OCI-LY7 (cell line): ENCODE measurements at regions not wholly inside any gene's neighbourhood (a gene's known extent, or its start where the extent isn't known, plus 50 kb on each side); places are given as distances from the start of the nearest gene placed in this dataset.

Experiments
- BruUV-seq: library from RNA; stranded (reverse); fragments of 400-500 nt; replicated peaks from 2 replicates; lab custom pipeline; 2021; lab: Mats Ljungman, UMichigan
- CTCF ChIA-PET: fragments of 300-600 bp; sonication (Branson Sonifier 250); formaldehyde crosslinking; loops from one replicate; lab custom pipeline; 2022; ENCODE audit warnings: antibody characterized with exemption; ENCODE audit not compliant: unreplicated experiment; lab: Charles Lee
- POLR2A ChIA-PET: fragments of 300-600 bp; sonication (Branson Sonifier 250); formaldehyde crosslinking; loops from one replicate; lab custom pipeline; 2022; ENCODE audit warnings: antibody characterized with exemption; lab: Charles Lee
- DNase-seq: peaks from one replicate; pipeline ENCODE4 v3.0.0-alpha.2; 2015; ENCODE audit warnings: low spot score
- H2AFZ ChIP-seq: fragments of 200-600 bp; sonication (generic), shearing (Covaris generic); 2 replicates; pipeline ENCODE4 v1.6.1; 2014; ENCODE audit warnings: mild to moderate bottlenecking, antibody characterized with exemption, low read length, moderate library complexity
- H3K27ac ChIP-seq: fragments of 200-600 bp; sonication (generic); 2 replicates; pipeline ENCODE4 v1.5.1; 2014; ENCODE audit warnings: mixed run types, low read depth, mild to moderate bottlenecking, moderate library complexity, low read length, inconsistent platforms; ENCODE audit not compliant: poor library complexity, severe bottlenecking
- H3K36me3 ChIP-seq: fragments of 200-600 bp; sonication (generic); 2 replicates; pipeline ENCODE4 v1.6.1; 2014; ENCODE audit warnings: mild to moderate bottlenecking, antibody characterized with exemption, low read length, moderate library complexity, mixed read lengths; ENCODE audit not compliant: insufficient read depth
- H3K4me1 ChIP-seq: fragments of 200-600 bp; sonication (generic); 2 replicates; pipeline ENCODE4 v1.5.1; 2014; ENCODE audit warnings: mild to moderate bottlenecking, low read length; ENCODE audit not compliant: insufficient read depth, poor library complexity, severe bottlenecking
- H3K4me2 ChIP-seq: fragments of 200-600 bp; sonication (generic); 2 replicates; pipeline ENCODE4 v1.6.1; 2014; ENCODE audit warnings: mild to moderate bottlenecking, low read length
- H3K4me3 ChIP-seq: fragments of 200-600 bp; sonication (generic); 2 replicates; pipeline ENCODE4 v1.5.1; 2014; ENCODE audit warnings: mild to moderate bottlenecking, low read depth, low read length; ENCODE audit not compliant: poor library complexity, severe bottlenecking
- H3K79me2 ChIP-seq: fragments of 200-600 bp; sonication (generic); 2 replicates; pipeline ENCODE4 v1.6.1; 2016; ENCODE audit warnings: low read depth, mild to moderate bottlenecking, low read length, moderate library complexity, mixed read lengths; ENCODE audit not compliant: insufficient read depth
- H3K9me2 ChIP-seq: fragments of 200-600 bp; sonication (generic); 2 replicates; pipeline ENCODE4 v1.6.1; 2016; ENCODE audit warnings: mild to moderate bottlenecking, low read length, mixed read lengths; ENCODE audit not compliant: insufficient read depth
- H3K9me3 ChIP-seq: fragments of 200-600 bp; sonication (generic); 2 replicates; pipeline ENCODE4 v1.6.1; 2014; ENCODE audit warnings: mild to moderate bottlenecking, mixed run types, low read length, mixed read lengths
- H4K20me1 ChIP-seq: fragments of 200-600 bp; sonication (generic); 2 replicates; pipeline ENCODE4 v1.6.1; 2014; ENCODE audit warnings: mild to moderate bottlenecking, antibody characterized with exemption, low read length, moderate library complexity, mixed read lengths; ENCODE audit not compliant: insufficient read depth
- EZH2phosphoT487 ChIP-seq: fragments of 200-600 bp; sonication (generic); IDR thresholded peaks from 2 replicates; pipeline ENCODE4 v1.6.1; 2018; ENCODE audit warnings: low read depth, borderline replicate concordance, mild to moderate bottlenecking, mixed run types, antibody characterized with exemption, low read length, moderate library complexity, mixed read lengths
- intact Hi-C: fragments of 100-400 bp; cut with micrococcal nuclease; formaldehyde crosslinking; loops from one replicate; pipeline ENCODE4 v1.10.0; 2022; ENCODE audit not compliant: unreplicated experiment
- TF ChIP-seq, protein P1 (sequence below): fragments of 200-600 bp; sonication (generic); conservative IDR thresholded peaks from 2 replicates; pipeline ENCODE4 v1.5.1; 2014; ENCODE audit warnings: mild to moderate bottlenecking, antibody characterized with exemption, low read length, moderate library complexity, mixed read lengths

DNA sequence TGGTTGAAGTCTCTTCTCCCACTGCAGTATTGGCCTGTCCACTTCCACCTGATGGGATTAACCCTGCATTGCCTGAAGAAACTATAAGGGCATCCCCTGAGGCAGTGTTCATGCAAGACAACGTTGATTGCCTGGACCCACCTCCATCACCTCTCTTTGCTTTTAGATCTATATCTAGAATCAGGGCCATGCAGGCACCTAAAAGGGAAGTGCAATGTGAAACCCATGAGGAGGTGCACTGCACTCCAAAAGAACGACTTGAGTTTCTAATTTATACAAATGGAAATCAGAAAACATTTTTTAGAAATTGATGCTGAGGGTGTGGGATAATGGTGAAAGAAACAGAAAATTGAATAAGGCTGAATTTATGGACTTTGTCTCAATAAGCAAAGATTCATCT, 694.4 kb downstream of the TRAM1L1 start:
- H3K79me2 ChIP-seq: no peaks in the 10 kb centered on the region
- intact Hi-C loops: no loop called here
- H3K9me2 ChIP-seq: no peaks in the 10 kb centered on the region
- H3K4me3 ChIP-seq: no peak overlapping the region
- no peak overlapping the region for H3K27ac ChIP-seq
- no peaks in the 10 kb centered on the region for H3K4me1 ChIP-seq
- DNase-seq: no peak
- no peaks in the 10 kb centered on the region for H3K9me3 ChIP-seq
- no peaks in the 10 kb centered on the region for H3K36me3 ChIP-seq
- ChIA-PET POLR2A (no interaction called here), CTCF (no interaction called here)
- no peak overlapping the region for H2AFZ ChIP-seq
- BruUV-seq: no TSS peak
- no peak overlapping the region for H3K4me2 ChIP-seq
- no peaks in the 10 kb centered on the region for H4K20me1 ChIP-seq
- TF ChIP-seq EZH2phosphoT487: no peak
- TF ChIP-seq, protein P1, sequence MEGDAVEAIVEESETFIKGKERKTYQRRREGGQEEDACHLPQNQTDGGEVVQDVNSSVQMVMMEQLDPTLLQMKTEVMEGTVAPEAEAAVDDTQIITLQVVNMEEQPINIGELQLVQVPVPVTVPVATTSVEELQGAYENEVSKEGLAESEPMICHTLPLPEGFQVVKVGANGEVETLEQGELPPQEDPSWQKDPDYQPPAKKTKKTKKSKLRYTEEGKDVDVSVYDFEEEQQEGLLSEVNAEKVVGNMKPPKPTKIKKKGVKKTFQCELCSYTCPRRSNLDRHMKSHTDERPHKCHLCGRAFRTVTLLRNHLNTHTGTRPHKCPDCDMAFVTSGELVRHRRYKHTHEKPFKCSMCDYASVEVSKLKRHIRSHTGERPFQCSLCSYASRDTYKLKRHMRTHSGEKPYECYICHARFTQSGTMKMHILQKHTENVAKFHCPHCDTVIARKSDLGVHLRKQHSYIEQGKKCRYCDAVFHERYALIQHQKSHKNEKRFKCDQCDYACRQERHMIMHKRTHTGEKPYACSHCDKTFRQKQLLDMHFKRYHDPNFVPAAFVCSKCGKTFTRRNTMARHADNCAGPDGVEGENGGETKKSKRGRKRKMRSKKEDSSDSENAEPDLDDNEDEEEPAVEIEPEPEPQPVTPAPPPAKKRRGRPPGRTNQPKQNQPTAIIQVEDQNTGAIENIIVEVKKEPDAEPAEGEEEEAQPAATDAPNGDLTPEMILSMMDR: no peak

DNA sequence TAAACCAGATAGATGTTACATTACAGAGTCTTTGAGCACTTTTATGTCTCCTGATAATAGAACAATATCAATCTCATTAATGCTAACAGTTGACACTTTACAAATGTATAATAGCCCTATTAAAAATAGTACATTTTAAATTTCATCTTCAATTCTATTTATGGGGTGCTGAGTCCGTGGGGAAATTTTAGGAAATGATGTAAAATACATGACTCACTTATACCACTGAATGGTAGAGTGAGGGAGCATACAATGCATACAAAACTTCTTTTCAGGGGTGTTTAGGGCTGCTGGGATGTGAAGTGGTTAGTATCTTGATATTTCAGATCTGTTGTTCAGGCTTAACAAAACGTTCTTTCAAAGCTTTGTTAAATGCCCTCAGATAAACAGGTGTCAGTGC, 696.2 kb downstream of the TRAM1L1 start:
- POLR2A ChIA-PET: no interaction called here
- no peak for DNase-seq
- no peaks in the 10 kb centered on the region for H4K20me1 ChIP-seq
- CTCF ChIA-PET: no interaction called here
- H3K27ac ChIP-seq: no peak overlapping the region
- no peaks in the 10 kb centered on the region for H3K36me3 ChIP-seq
- H3K79me2 ChIP-seq: no peaks in the 10 kb centered on the region
- intact Hi-C loops: no loop called here
- H3K4me2 ChIP-seq: no peak overlapping the region
- no peak overlapping the region for H3K4me3 ChIP-seq
- no peaks in the 10 kb centered on the region for H3K9me3 ChIP-seq
- no peaks in the 10 kb centered on the region for H3K4me1 ChIP-seq
- TF ChIP-seq EZH2phosphoT487: no peak
- TF ChIP-seq, protein P1: no peak
- H2AFZ ChIP-seq: no peak overlapping the region
- no TSS peak for BruUV-seq
- no peaks in the 10 kb centered on the region for H3K9me2 ChIP-seq

DNA sequence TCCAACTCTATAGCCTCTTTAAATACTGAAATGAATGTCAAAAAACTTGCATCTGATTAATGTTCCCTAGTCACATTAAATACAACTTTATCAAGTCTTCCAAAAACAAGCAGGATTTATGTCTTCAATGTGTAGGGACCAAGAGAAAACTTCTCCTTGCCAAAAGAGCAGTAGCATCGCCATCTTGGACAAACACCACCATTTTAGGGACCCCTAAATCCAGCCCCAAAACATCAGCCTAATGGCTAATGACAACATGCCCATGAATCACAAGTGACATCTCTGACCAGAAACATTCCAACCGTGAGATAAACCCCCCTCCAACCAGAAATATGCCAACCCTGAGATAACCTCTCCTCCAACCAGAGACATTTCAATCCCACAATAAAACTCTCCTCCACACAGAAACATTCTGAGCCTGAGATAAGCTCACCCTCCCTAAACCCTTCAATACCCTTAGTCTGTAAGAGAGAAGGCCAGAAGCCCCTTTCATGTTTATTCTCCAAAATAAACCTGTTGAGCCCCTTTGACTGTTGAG, 697.4 kb downstream of the TRAM1L1 start:
- intact Hi-C loops: no loop called here
- no TSS peak for BruUV-seq

More for the DNA sequence above, 697.4 kb downstream of the TRAM1L1 start:
- ChIA-PET POLR2A (no interaction called here), CTCF (no interaction called here)
- H3K9me2 ChIP-seq: no peaks in the 10 kb centered on the region
- no peaks in the 10 kb centered on the region for H3K9me3 ChIP-seq
- H3K79me2 ChIP-seq: no peaks in the 10 kb centered on the region
- no peak overlapping the region for H3K4me3 ChIP-seq
- no peaks in the 10 kb centered on the region for H3K4me1 ChIP-seq
- no peak overlapping the region for H3K4me2 ChIP-seq
- H3K36me3 ChIP-seq: no peaks in the 10 kb centered on the region
- no peak overlapping the region for H2AFZ ChIP-seq
- no peak overlapping the region for H3K27ac ChIP-seq
- DNase-seq: no peak
- TF ChIP-seq, protein P1: no peak
- TF ChIP-seq EZH2phosphoT487: no peak
- H4K20me1 ChIP-seq: no peaks in the 10 kb centered on the region
